ENCODE measurements at regions not wholly inside any gene's neighbourhood (a gene's known extent, or its start where the extent isn't known, plus 50 kb on each side); places are given as distances from the start of the nearest gene placed in this dataset.

- ChIA-PET POLR2A (no interaction called here), CTCF (no interaction called here)
- no peaks in the 10 kb centered on the region for H3K36me3 ChIP-seq (ENCODE audit: control insufficient read depth in 4 of 4, insufficient read depth in 4 of 4, low read length in 3 of 4)
- H3K4me3 ChIP-seq (ENCODE audit: control insufficient read depth in 1 of 7, extremely low read depth in 1 of 7, insufficient read depth in 4 of 7, low read depth in 2 of 7, low read length in 6 of 7) = no peak overlapping the region
- no peaks in the 10 kb centered on the region for H3K4me1 ChIP-seq (ENCODE audit: control extremely low read depth in 1 of 4, control insufficient read depth in 4 of 4, insufficient read depth in 4 of 4, low read length in 3 of 4)
- no peak overlapping the region for H3K27ac ChIP-seq (ENCODE audit: insufficient read depth in 1 of 2, low read depth in 1 of 2, low read length in 2 of 2, poor library complexity in 1 of 2, severe bottlenecking in 2 of 2)
- DNase-seq = no peak
- H3K27me3 ChIP-seq (replicated peaks in 2 of 5; ENCODE audit: control insufficient read depth in 4 of 5, insufficient read depth in 5 of 5, low read length in 4 of 5) = no peaks in the 10 kb centered on the region
- peaks cover 0 to 4% (median 0%) of the 10 kb centered on the region in 5 experiments for H3K9me3 ChIP-seq (ENCODE audit: control extremely low read depth in 1 of 5, control insufficient read depth in 4 of 5, insufficient read depth in 2 of 5, low read depth in 1 of 5, low read length in 4 of 5)
- no CpG with 5 or more reads among the region's 4 CpGs for WGBS (ENCODE audit: insufficient coverage)
These were observed 961.6 kb upstream of the MIR17HG start for GRCh38 chr13:90385781-90386489.

- 100% methylated on average over 1 of the region's 2 CpGs for WGBS (ENCODE audit: insufficient coverage)
- DNase-seq = no peak
- no peaks in the 10 kb centered on the region for H3K36me3 ChIP-seq (ENCODE audit: control insufficient read depth in 4 of 4, insufficient read depth in 4 of 4, low read length in 3 of 4)
- H3K4me1 ChIP-seq (ENCODE audit: control extremely low read depth in 1 of 4, control insufficient read depth in 4 of 4, insufficient read depth in 4 of 4, low read length in 3 of 4) = no peaks in the 10 kb centered on the region
- H3K27ac ChIP-seq (ENCODE audit: insufficient read depth in 1 of 2, low read depth in 1 of 2, low read length in 2 of 2, poor library complexity in 1 of 2, severe bottlenecking in 2 of 2) = no peak overlapping the region
- ChIA-PET CTCF (no interaction called here), POLR2A (no interaction called here)
- no peak overlapping the region for H3K4me3 ChIP-seq (ENCODE audit: control insufficient read depth in 1 of 7, extremely low read depth in 1 of 7, insufficient read depth in 4 of 7, low read depth in 2 of 7, low read length in 6 of 7)
- H3K9me3 ChIP-seq (ENCODE audit: control extremely low read depth in 1 of 5, control insufficient read depth in 4 of 5, insufficient read depth in 2 of 5, low read depth in 1 of 5, low read length in 4 of 5) = peaks cover 0 to 4% (median 0%) of the 10 kb centered on the region in 5 experiments
- no peaks in the 10 kb centered on the region for H3K27me3 ChIP-seq (replicated peaks in 2 of 5; ENCODE audit: control insufficient read depth in 4 of 5, insufficient read depth in 5 of 5, low read length in 4 of 5)
These were observed 958.5 kb upstream of the MIR17HG start for GRCh38 chr13:90388887-90389452.

- CTCF ChIA-PET = no interaction called here
- H3K4me1 ChIP-seq (ENCODE audit: control extremely low read depth in 1 of 4, control insufficient read depth in 4 of 4, insufficient read depth in 4 of 4, low read length in 3 of 4) = no peaks in the 10 kb centered on the region
- H3K27ac ChIP-seq (ENCODE audit: insufficient read depth in 1 of 2, low read depth in 1 of 2, low read length in 2 of 2, poor library complexity in 1 of 2, severe bottlenecking in 2 of 2) = no peak overlapping the region
- no peaks in the 10 kb centered on the region for H3K36me3 ChIP-seq (ENCODE audit: control insufficient read depth in 4 of 4, insufficient read depth in 4 of 4, low read length in 3 of 4)
- DNase-seq = no peak
- POLR2A ChIA-PET = no interaction called here
- peaks cover 0 to 4% (median 0%) of the 10 kb centered on the region in 5 experiments for H3K9me3 ChIP-seq (ENCODE audit: control extremely low read depth in 1 of 5, control insufficient read depth in 4 of 5, insufficient read depth in 2 of 5, low read depth in 1 of 5, low read length in 4 of 5)
- H3K27me3 ChIP-seq (replicated peaks in 2 of 5; ENCODE audit: control insufficient read depth in 4 of 5, insufficient read depth in 5 of 5, low read length in 4 of 5) = no peaks in the 10 kb centered on the region
- H3K4me3 ChIP-seq (ENCODE audit: control insufficient read depth in 1 of 7, extremely low read depth in 1 of 7, insufficient read depth in 4 of 7, low read depth in 2 of 7, low read length in 6 of 7) = no peak overlapping the region
- WGBS (ENCODE audit: insufficient coverage) = 93% methylated on average over 2 of the region's 2 CpGs
These were observed 958.0 kb upstream of the MIR17HG start for GRCh38 chr13:90389537-90389936.

DNA sequence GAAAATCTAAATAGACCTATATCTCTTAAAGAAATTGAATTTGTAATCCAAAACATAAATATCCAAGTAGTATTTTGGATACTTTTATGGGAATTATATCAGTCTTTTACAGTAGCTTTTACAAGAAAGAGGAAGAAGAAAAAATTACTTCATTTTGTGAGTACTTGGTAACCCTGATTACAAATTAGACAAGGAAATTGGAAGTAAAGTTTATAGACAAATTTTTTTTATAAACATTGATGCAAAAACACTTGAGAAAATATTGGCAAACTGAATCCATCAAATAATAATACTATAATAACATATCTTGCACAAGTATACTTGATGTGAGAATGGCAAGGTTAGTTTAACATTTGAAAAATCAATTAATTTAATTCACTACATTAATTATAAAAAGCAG lies 954.1 kb upstream of the MIR17HG start:
- H3K36me3 ChIP-seq (ENCODE audit: control insufficient read depth in 4 of 4, insufficient read depth in 4 of 4, low read length in 3 of 4) = no peaks in the 10 kb centered on the region
- POLR2A ChIA-PET = no interaction called here
- no peaks in the 10 kb centered on the region for H3K27me3 ChIP-seq (replicated peaks in 2 of 5; ENCODE audit: control insufficient read depth in 4 of 5, insufficient read depth in 5 of 5, low read length in 4 of 5)
- no peak overlapping the region for H3K27ac ChIP-seq (ENCODE audit: insufficient read depth in 1 of 2, low read depth in 1 of 2, low read length in 2 of 2, poor library complexity in 1 of 2, severe bottlenecking in 2 of 2)
- H3K9me3 ChIP-seq (ENCODE audit: control extremely low read depth in 1 of 5, control insufficient read depth in 4 of 5, insufficient read depth in 2 of 5, low read depth in 1 of 5, low read length in 4 of 5) = peaks cover 0 to 4% (median 0%) of the 10 kb centered on the region in 5 experiments
- CTCF ChIA-PET = no interaction called here
- H3K4me3 ChIP-seq (ENCODE audit: control insufficient read depth in 1 of 7, extremely low read depth in 1 of 7, insufficient read depth in 4 of 7, low read depth in 2 of 7, low read length in 6 of 7) = no peak overlapping the region
- no peaks in the 10 kb centered on the region for H3K4me1 ChIP-seq (ENCODE audit: control extremely low read depth in 1 of 4, control insufficient read depth in 4 of 4, insufficient read depth in 4 of 4, low read length in 3 of 4)
- DNase-seq = no peak

GRCh38 chr13:90395348-90395747 lies 952.1 kb upstream of the MIR17HG start:
- POLR2A ChIA-PET = no interaction called here
- CTCF ChIA-PET = no interaction called here
- Histone ChIP-seq H3K36me3 (ENCODE audit: control insufficient read depth in 4 of 4, insufficient read depth in 4 of 4, low read length in 3 of 4) (no peaks in the 10 kb centered on the region), H3K9me3 (ENCODE audit: control extremely low read depth in 1 of 5, control insufficient read depth in 4 of 5, insufficient read depth in 2 of 5, low read depth in 1 of 5, low read length in 4 of 5) (peaks cover 0 to 5% (median 2%) of the 10 kb centered on the region in 5 experiments), H3K27ac (ENCODE audit: insufficient read depth in 1 of 2, low read depth in 1 of 2, low read length in 2 of 2, poor library complexity in 1 of 2, severe bottlenecking in 2 of 2) (no peak overlapping the region), H3K4me1 (ENCODE audit: control extremely low read depth in 1 of 4, control insufficient read depth in 4 of 4, insufficient read depth in 4 of 4, low read length in 3 of 4) (no peaks in the 10 kb centered on the region), H3K27me3 (replicated peaks in 2 of 5; ENCODE audit: control insufficient read depth in 4 of 5, insufficient read depth in 5 of 5, low read length in 4 of 5) (no peaks in the 10 kb centered on the region), H3K4me3 (ENCODE audit: control insufficient read depth in 1 of 7, extremely low read depth in 1 of 7, insufficient read depth in 4 of 7, low read depth in 2 of 7, low read length in 6 of 7) (no peak overlapping the region)
- DNase-seq = no peak

DNA sequence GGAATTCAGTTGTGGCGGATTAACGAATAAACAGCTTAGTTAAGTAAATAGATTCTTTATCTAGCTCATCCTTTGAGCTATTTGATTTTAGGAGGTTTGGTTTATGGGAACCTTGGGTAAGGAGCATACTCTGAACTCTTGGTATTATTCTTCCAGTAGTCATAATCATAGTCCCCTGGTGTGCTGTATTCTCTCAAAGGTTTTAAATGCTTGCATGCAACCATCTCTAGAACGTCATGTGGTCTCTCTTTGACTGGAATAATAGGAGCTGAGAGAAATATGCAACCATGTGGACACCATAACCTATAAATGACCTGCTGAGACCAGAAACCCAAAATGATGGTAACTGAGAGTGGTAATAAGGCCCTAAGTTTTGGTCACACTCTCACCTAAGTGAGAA lies 951.6 kb upstream of the MIR17HG start:
- H3K9me3 ChIP-seq (ENCODE audit: control extremely low read depth in 1 of 5, control insufficient read depth in 4 of 5, insufficient read depth in 2 of 5, low read depth in 1 of 5, low read length in 4 of 5) = peaks cover 0 to 6% (median 2%) of the 10 kb centered on the region in 5 experiments
- CTCF ChIA-PET = no interaction called here
- no peaks in the 10 kb centered on the region for H3K27me3 ChIP-seq (replicated peaks in 2 of 5; ENCODE audit: control insufficient read depth in 4 of 5, insufficient read depth in 5 of 5, low read length in 4 of 5)
- no CpG with 5 or more reads among the region's 3 CpGs for WGBS (ENCODE audit: insufficient coverage)
- H3K4me3 ChIP-seq (ENCODE audit: control insufficient read depth in 1 of 7, extremely low read depth in 1 of 7, insufficient read depth in 4 of 7, low read depth in 2 of 7, low read length in 6 of 7) = no peak overlapping the region
- no peak overlapping the region for H3K27ac ChIP-seq (ENCODE audit: insufficient read depth in 1 of 2, low read depth in 1 of 2, low read length in 2 of 2, poor library complexity in 1 of 2, severe bottlenecking in 2 of 2)
- POLR2A ChIA-PET = no interaction called here
- no peaks in the 10 kb centered on the region for H3K4me1 ChIP-seq (ENCODE audit: control extremely low read depth in 1 of 4, control insufficient read depth in 4 of 4, insufficient read depth in 4 of 4, low read length in 3 of 4)
- H3K36me3 ChIP-seq (ENCODE audit: control insufficient read depth in 4 of 4, insufficient read depth in 4 of 4, low read length in 3 of 4) = no peaks in the 10 kb centered on the region
- DNase-seq = no peak

DNA sequence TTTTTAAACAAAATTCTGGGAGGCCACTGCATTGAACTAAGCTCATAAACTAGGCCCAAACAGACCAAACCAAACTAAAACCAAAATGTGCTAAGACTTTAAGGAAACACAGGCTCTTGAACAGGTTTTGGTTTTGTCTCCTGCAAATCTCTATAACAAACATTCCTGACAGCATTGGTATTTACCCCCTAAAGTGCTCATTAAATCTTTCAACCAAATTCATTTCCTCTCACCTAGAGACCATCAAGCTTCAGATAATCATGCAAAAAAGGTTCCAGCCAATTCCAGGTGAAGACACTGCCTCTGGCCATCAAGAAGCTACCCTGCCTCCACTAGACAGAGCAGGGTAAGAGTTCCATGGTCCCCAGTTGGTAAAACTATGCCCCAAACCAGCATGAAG lies 951.2 kb upstream of the MIR17HG start:
- H3K4me1 ChIP-seq (ENCODE audit: control extremely low read depth in 1 of 4, control insufficient read depth in 4 of 4, insufficient read depth in 4 of 4, low read length in 3 of 4) = no peaks in the 10 kb centered on the region
- no peak overlapping the region for H3K27ac ChIP-seq (ENCODE audit: insufficient read depth in 1 of 2, low read depth in 1 of 2, low read length in 2 of 2, poor library complexity in 1 of 2, severe bottlenecking in 2 of 2)
- no peak for DNase-seq
- no peaks in the 10 kb centered on the region for H3K36me3 ChIP-seq (ENCODE audit: control insufficient read depth in 4 of 4, insufficient read depth in 4 of 4, low read length in 3 of 4)
- CTCF ChIA-PET = no interaction called here
- H3K9me3 ChIP-seq (ENCODE audit: control extremely low read depth in 1 of 5, control insufficient read depth in 4 of 5, insufficient read depth in 2 of 5, low read depth in 1 of 5, low read length in 4 of 5) = peaks cover 0 to 6% (median 2%) of the 10 kb centered on the region in 5 experiments
- no peak overlapping the region for H3K4me3 ChIP-seq (ENCODE audit: control insufficient read depth in 1 of 7, extremely low read depth in 1 of 7, insufficient read depth in 4 of 7, low read depth in 2 of 7, low read length in 6 of 7)
- no peaks in the 10 kb centered on the region for H3K27me3 ChIP-seq (replicated peaks in 2 of 5; ENCODE audit: control insufficient read depth in 4 of 5, insufficient read depth in 5 of 5, low read length in 4 of 5)
- POLR2A ChIA-PET = no interaction called here
